ENCODE measurements at regions not wholly inside any gene's neighbourhood (a gene's known extent, or its start where the extent isn't known, plus 50 kb on each side); places are given as distances from the start of the nearest gene placed in this dataset.
"Not testable (repeated sequence)": the region's sequence is repeated elsewhere in the genome, so short reads cannot be mapped to it uniquely, and the experiment has no call there.

GRCh38 chrX:43224496-43224895 is 431.6 kb upstream of the MAOA start:
- no peak for DNase-seq (ENCODE audit: low spot score)

DNA sequence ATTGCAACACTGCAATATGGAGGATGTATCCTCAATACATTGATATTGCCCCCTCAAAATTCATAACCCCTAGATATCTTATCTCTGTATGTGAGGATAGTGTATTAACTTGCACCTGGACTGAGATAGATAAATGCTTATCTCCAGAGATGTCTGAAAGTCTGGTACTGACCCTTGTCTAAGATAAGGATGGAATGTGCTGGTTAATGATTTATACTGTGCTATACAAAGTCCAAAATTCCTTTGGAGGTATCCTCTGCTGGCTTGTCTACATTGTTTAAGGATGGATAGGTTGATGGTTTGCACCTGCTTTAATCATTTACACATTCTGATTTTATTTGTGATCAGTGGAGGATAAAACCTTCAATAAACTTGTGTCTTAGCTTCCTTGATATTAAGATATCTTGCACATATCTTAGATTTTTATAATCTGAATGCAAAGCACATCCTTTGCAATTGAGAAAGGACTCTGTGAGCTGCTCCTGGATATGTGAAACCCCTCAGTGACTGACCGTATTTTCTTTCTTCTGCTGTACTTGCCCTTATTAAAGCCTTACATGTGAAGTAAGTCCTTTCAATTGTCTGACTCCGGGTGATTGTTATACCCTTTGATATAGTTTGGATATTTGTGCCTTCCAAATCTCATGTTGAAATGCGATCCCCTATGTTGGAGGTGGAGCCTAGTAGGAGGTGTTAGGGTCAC is 430.3 kb upstream of the MAOA start:
- no peak for DNase-seq (ENCODE audit: low spot score)

- DNase-seq (ENCODE audit: low spot score): no peak
These were observed 417.6 kb upstream of the MAOA start for GRCh38 chrX:43238461-43238945.

GRCh38 chrX:43239356-43239755 is 416.7 kb upstream of the MAOA start:
- no peak for DNase-seq (ENCODE audit: low spot score)

DNA sequence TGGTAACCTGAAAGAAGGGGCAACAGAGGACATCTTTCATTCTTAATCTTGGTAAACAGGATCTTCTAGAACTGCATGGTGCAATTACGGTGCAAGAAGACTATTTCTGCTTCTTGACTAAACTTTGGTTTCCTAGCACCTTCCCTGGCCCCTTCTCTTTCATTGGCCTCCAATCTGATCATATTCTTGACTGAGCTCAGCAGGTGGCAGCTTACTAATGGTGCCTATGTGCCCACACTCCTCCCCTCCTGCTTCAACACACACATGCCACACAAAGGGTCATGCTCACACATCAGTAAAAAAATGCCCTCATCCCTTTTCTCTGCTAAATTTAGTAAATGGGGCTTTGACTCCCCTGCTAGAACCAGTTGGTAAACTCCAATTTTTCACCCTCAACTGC is 400.5 kb upstream of the MAOA start:
- DNase-seq (ENCODE audit: low spot score): no peak

DNA sequence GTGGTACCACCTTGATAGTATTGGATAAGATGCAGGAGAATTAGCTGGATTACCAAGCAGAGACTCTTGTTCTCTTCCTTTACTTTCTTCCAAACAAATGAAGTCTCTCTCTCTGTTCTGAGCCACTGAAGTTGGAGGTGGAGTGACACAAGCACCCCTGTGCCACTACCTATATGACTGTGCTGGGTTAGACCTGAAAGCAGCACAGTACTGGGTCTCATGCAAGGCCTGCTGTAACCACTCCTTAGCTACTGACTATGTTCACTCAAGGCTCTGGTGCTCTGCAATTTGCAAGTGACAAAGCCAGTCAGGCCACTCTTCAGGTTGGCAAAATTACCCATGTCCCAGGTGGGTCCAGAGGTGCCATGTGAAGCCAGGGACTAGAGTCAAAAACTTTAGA is 389.6 kb upstream of the MAOA start:
- no peak for DNase-seq (ENCODE audit: low spot score)

DNA sequence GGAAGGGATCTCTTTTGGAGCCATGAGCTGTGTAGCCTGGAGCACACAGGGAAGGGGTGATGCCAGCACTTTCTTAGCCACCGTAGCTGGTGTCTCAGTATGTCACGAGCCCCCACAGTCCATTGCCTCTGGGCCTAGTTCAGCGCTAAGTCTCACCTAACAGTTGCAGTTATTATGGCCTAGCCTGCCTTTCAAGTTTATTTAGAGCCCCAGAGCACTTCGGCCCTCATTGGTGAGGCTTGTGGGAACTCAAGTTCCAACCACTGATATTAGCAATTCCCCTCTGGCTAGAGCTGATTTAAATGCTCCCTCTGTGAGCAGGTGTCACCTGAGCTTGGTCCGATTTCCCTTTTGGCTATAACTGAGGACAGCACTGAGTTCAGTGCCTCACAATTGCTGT is 388.4 kb upstream of the MAOA start:
- DNase-seq (ENCODE audit: low spot score): no peak

DNA sequence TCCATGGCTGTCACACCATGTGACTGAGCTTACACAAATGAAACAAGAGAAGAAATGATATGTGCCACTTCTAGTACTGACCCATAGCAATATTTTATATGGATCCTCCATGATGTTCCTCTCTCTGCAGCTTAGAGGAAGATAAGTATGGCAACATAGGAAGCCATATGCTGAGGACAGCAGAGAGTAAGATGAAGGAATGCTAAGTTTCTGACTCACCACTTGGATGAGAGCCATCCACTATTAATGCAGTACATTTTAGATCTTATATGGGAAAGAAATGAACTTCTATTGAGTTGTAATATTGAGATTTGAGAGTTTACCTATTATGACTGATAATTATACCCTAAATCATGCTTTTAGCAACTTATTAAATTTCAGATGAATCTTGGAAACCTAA is 386.9 kb upstream of the MAOA start:
- DNase-seq (ENCODE audit: low spot score): no peak

- DNase-seq (ENCODE audit: low spot score): no peak
These were observed 378.2 kb upstream of the MAOA start for GRCh38 chrX:43277879-43278278.

DNA sequence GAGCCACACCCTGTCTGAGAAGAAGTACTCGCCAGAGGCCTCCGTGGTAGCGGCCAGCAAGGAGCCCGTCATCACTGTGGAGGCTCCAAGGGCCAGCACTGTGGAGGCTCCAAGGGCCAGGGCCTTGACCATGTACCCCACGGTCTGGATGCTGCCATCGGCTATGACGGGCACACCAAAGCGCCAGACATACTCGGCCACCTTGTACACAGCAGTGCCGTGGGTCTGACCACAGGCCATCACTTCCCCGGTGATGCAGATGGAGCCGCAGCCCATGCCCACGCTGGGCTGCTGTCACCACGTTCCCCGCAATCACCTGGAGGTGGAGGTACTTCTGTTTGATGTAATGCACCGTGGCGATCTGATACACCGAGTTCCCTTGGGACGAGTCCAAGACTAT is 377.7 kb upstream of the MAOA start:
- no peak for DNase-seq (ENCODE audit: low spot score)

GRCh38 chrX:43279341-43279808 is 376.7 kb upstream of the MAOA start:
- DNase-seq (ENCODE audit: low spot score): no peak

GRCh38 chrX:43283187-43283586 is 372.9 kb upstream of the MAOA start:
- no peak for DNase-seq (ENCODE audit: low spot score)

GRCh38 chrX:43311625-43312024 is 344.5 kb upstream of the MAOA start:
- DNase-seq (ENCODE audit: low spot score): not testable (repeated sequence)

DNA sequence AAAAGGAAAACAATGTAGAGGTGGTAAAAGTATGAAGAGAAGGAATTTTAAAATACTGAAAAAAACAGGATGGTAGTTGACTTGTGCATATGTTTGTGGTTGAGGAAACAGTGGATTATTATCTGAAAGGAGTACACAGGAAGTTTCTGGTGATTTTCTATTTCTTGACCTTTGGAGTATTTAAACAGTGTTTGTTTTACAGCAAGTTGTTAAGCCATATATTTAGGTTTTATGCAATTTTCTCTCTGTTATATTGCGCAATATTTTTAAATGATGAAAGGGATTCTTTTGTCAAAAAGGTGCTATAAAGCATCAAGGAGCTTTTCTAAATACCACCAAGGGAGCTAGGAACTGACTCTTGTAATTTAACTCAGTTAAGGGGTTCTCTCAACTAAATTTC is 343.1 kb upstream of the MAOA start:
- DNase-seq (ENCODE audit: low spot score): no peak

DNA sequence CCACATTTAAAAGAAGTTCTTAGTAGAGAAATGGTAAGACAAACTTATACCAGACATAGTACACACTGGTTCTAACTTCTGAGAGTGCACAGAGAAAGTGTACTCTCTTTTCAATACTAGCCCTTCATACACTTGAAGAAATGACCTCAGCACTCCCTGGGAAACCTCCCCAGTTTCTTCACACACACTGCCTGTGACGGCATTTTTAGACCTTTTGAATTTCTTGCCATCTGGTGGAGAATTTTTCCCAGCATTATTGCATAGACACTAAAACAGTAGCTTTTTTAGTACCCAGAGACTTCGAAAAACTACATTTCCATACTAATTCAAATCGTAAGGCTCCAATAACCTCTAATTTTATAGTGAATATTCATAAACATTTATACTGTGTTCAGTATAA is 341.6 kb upstream of the MAOA start:
- DNase-seq (ENCODE audit: low spot score): no peak

- DNase-seq (ENCODE audit: low spot score): no peak
These were observed 340.5 kb upstream of the MAOA start for GRCh38 chrX:43315622-43316021.

DNA sequence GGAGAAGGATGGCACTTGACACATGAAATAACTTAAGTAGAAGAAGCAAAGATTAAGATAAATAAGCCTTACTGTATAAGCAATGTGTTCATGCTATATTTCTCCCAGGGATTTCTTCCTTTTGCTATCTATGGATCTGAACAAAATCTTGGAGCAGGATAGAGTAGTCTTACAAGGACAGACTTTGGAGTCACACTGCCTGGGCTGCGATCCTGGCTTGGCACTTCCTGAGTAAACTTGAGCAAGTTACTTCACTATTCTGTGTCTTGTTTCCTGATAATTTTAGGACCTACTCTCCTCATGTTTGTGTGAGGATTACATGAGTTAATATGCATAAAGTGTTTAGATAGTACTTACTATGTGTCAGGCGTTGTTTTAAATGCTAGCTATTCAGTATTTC is 340.0 kb upstream of the MAOA start:
- DNase-seq (ENCODE audit: low spot score): no peak

- DNase-seq (ENCODE audit: low spot score): no peak
These were observed 338.7 kb upstream of the MAOA start for GRCh38 chrX:43317378-43317777.

DNA sequence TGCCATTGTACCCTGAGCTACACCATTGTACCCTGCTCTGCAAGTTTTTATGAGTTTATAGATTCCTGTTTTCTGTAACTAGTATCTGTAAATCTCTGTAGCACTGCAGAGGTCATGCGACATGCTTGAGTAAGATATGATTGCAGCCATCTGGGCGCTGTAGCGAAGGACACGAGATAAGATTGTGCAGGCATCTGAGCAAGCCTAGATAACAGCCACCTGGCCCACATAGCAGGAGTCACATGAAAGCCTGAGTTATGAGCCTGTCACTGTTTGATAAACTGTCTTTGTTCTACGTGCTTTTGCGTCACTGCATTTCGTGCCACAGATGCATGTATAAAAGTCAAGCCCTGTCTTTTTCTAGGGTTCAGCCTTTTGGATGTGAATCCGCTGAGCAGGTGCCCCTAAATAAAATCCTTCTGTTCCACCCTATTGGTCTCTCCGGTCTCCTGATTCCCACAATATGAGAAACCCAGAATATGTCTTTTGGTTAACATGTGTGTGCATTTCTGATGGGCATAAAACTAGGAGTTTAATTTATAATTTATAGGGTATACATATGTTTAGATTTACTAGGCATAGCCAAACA is 327.6 kb upstream of the MAOA start:
- DNase-seq (ENCODE audit: low spot score): no peak

GRCh38 chrX:43333543-43333942 is 322.6 kb upstream of the MAOA start:
- no peak for DNase-seq (ENCODE audit: low spot score)

GRCh38 chrX:43345166-43345565 is 310.9 kb upstream of the MAOA start:
- no peak for DNase-seq (ENCODE audit: low spot score)

DNA sequence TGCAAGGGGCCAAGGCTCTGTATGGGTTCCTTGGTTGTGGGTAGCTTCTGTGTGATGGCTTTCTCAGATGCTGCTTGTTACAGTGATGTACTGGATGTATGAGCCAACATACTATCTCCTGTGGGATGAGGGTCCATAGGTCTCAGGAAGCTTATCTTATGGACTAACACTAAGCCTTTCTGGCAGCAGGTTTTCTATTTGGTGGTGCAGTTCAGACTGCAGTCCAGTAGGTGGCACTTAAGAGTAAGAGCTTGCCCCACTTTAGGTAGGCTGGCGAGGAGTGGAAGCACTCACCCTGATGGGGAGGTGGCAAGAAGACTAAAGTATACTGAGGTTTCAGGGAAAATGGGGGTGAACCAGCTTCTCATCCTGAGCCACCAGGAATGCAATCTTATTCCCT is 306.7 kb upstream of the MAOA start:
- DNase-seq (ENCODE audit: low spot score): peak; percentile 1

DNA sequence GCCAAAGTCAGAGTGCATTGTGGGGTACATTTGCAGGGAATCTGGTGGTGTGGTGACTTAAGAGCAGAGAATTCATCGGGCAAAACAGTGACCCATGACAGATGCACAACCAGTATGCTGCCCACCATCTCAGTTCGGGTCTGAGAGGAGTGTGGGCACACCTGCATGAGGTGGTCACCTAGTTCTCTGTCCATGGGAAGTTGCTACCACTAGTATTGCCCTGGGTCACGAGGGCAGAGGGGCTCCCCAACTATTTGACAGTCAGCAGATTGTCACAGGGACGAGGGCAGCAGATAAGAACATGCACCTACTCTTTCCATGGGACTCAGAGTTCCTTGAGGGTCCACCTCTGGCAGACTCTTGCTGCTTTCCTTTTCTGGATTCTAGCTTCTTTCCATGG is 305.2 kb upstream of the MAOA start:
- DNase-seq (ENCODE audit: low spot score): no peak

DNA sequence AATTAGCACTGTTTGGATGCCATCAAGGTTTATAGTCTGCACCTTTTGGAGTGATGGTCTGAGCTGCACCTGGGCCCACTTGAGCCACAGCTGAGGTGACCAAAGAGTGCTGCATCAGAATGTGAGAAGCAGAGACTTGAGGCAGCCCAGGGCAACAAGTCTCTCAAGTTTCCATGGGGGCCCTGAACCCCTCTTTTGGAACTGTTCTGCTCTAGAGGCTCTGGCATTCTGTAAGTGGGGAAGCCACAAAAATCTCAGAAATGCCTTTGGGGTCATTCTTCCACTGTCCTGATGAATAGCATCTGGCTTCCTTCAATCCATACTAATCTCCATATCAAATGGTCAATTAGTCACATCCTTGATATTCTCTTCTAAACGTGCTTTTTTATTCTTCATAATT is 298.4 kb upstream of the MAOA start:
- DNase-seq (ENCODE audit: low spot score): no peak
